HG02763 (cell line): ENCODE measurements at regions not wholly inside any gene's neighbourhood (a gene's known extent, or its start where the extent isn't known, plus 50 kb on each side); places are given as distances from the start of the nearest gene placed in this dataset.

Experiments used
- ATAC-seq: cut with Tn5 transposase; IDR thresholded peaks from one replicate; pipeline ENCODE4 v1.9.1; 2021; ENCODE audit warnings: mild to moderate bottlenecking, moderate library complexity; ENCODE audit not compliant: unreplicated experiment

GRCh38 chr10:44769450-44769849 is 141.7 kb upstream of the TMEM72 start:
- ATAC-seq = no peak

GRCh38 chr10:44771233-44771995 is 139.7 kb upstream of the TMEM72 start:
- no peak for ATAC-seq

- no peak for ATAC-seq
Measured at GRCh38 chr10:44773565-44773964, 137.6 kb upstream of the TMEM72 start.

- ATAC-seq = no peak
Measured at GRCh38 chr10:44774676-44775401, 136.3 kb upstream of the TMEM72 start.

GRCh38 chr10:44775402-44775741 is 135.8 kb upstream of the TMEM72 start:
- ATAC-seq = no peak

- no peak for ATAC-seq
Measured at GRCh38 chr10:44776181-44776580, 135.0 kb upstream of the TMEM72 start.

- no peak for ATAC-seq
Measured at GRCh38 chr10:44779511-44779910, 131.6 kb upstream of the TMEM72 start.

- no peak for ATAC-seq
Measured at GRCh38 chr10:44780426-44780825, 130.7 kb upstream of the TMEM72 start.

- no peak for ATAC-seq
Measured at GRCh38 chr10:44781131-44781530, 130.0 kb upstream of the TMEM72 start.

GRCh38 chr10:44786286-44786850 is 124.8 kb upstream of the TMEM72 start:
- no peak for ATAC-seq

GRCh38 chr10:44787480-44788075 is 123.6 kb upstream of the TMEM72 start:
- ATAC-seq = no peak

GRCh38 chr10:44788147-44789129 is 122.7 kb upstream of the TMEM72 start:
- ATAC-seq = no peak

GRCh38 chr10:44792119-44792775 is 118.9 kb upstream of the TMEM72 start:
- no peak for ATAC-seq

GRCh38 chr10:44799966-44800365 is 111.2 kb upstream of the TMEM72 start:
- ATAC-seq = no peak

- no peak for ATAC-seq
Measured at GRCh38 chr10:44801383-44802327, 109.5 kb upstream of the TMEM72 start.

GRCh38 chr10:44803862-44804261 is 107.3 kb upstream of the TMEM72 start:
- no peak for ATAC-seq

GRCh38 chr10:44804661-44805060 is 106.5 kb upstream of the TMEM72 start:
- no peak for ATAC-seq

- ATAC-seq = no peak
Measured at GRCh38 chr10:44805466-44806210, 105.5 kb upstream of the TMEM72 start.
